Spleen (tissue), 11 donors: ENCODE measurements at regions not wholly inside any gene's neighbourhood (a gene's known extent, or its start where the extent isn't known, plus 50 kb on each side); places are given as distances from the start of the nearest gene placed in this dataset.

Source experiments
- DNase-seq: peaks from one replicate; pipeline ENCODE4 v3.0.0-alpha.2; 2020
- H3K27ac ChIP-seq, 8 donors: fragments of 200-600 bp; sonication (generic) in 7 of 8; 1 replicate in 4 of 8; 2 replicates in 4 of 8; pipeline versions ENCODE4 v1.5.0 to v1.8.0; 2016 to 2021; ENCODE audit warnings: inconsistent platforms in 4 of 8, mild to moderate bottlenecking in 4 of 8, moderate library complexity in 1 of 8
- H3K27me3 ChIP-seq, 7 donors: fragments of 200-600 bp; sonication (generic) in 6 of 7; replicated peaks in 1 of 7; 1 replicate in 4 of 7; 2 replicates in 3 of 7; pipeline versions ENCODE4 v1.5.0 to v1.8.0; 2016 to 2021; ENCODE audit warnings: inconsistent platforms in 3 of 7, mild to moderate bottlenecking in 1 of 7
- H3K36me3 ChIP-seq, 6 donors: fragments of 200-600 bp; sonication (generic) in 5 of 6; 1 replicate in 4 of 6; 2 replicates in 2 of 6; pipeline versions ENCODE4 v1.5.0 to v1.8.0; 2016 to 2021; ENCODE audit warnings: inconsistent platforms in 2 of 6
- H3K4me1 ChIP-seq, 6 donors: fragments of 200-600 bp; sonication (generic) in 5 of 6; 1 replicate in 3 of 6; 2 replicates in 3 of 6; pipeline versions ENCODE4 v1.5.0 to v1.8.0; 2016 to 2021; ENCODE audit warnings: inconsistent platforms in 3 of 6
- H3K4me3 ChIP-seq, 8 donors: fragments of 200-600 bp; sonication (generic) in 7 of 8; 1 replicate in 4 of 8; 2 replicates in 4 of 8; pipeline versions ENCODE4 v1.5.0 to v1.8.0; 2016 to 2021; ENCODE audit warnings: inconsistent platforms in 4 of 8, mild to moderate bottlenecking in 4 of 8, moderate library complexity in 2 of 8
- H3K9me3 ChIP-seq, 8 donors: fragments of 200-600 bp; sonication (generic) in 7 of 8; 1 replicate in 4 of 8; 2 replicates in 4 of 8; pipeline versions ENCODE4 v1.5.0 to v1.8.0; 2016 to 2021; ENCODE audit warnings: inconsistent platforms in 4 of 8
- POLR2A ChIP-seq, 3 donors: fragments of 450-650 bp; IDR thresholded peaks; one replicate each; pipeline ENCODE4 v1.5.1; 2017; ENCODE audit warnings: antibody characterized with exemption in 3 of 3, mild to moderate bottlenecking in 1 of 3
- POLR2AphosphoS5 ChIP-seq, 3 donors: sonication (generic); formaldehyde crosslinking; IDR thresholded peaks; one replicate each; pipeline ENCODE4 v1.5.1; 2017; ENCODE audit warnings: antibody characterized with exemption in 3 of 3
- WGBS, 5 donors: extraction: QIAGEN DNeasy Blood & Tissue Kit in 3 of 5; methylation state at CpG; one replicate each; pipeline versions ENCODE4 v1.1.5 to v1.1.7; 2013 to 2018; 5-methylcytosine and 5-hydroxymethylcytosine counted together
- intact Hi-C: fragments of 100-400 bp; cut with DNase I; formaldehyde crosslinking; loops from one replicate; pipeline ENCODE4 v1.15.0; 2023; ENCODE audit warnings: low total_unique reads
- TF ChIP-seq, protein P1 (sequence below), 11 experiments: fragments of 200-600 bp in 7 of 11; fragments of 450-650 bp in 4 of 11; sonication (generic) in 4 of 11; IDR thresholded peaks in 8 of 11; conservative IDR thresholded peaks in 3 of 11; 1 replicate in 7 of 11; 2 replicates in 4 of 11; pipeline versions ENCODE4 v1.4.0 to v1.8.0; 2016 to 2021; ENCODE audit warnings: antibody characterized with exemption in 11 of 11, inconsistent platforms in 4 of 11, mild to moderate bottlenecking in 1 of 11
- donor health status: healthy with polysubstance abuse.
- donor health status: DM: no; HTN: no; CAD: no; lungs with moderate emphysema.
- donor health status: DM: no; HTN: no; CAD: no.
- donor health status: Bipolar disorder and iron deficiency.
- donor health status: healthy.
- donor health status: DM: no; HTN: no; CAD: no.
- donor health status: DM: yes; HTN: yes; CAD: no.

DNA sequence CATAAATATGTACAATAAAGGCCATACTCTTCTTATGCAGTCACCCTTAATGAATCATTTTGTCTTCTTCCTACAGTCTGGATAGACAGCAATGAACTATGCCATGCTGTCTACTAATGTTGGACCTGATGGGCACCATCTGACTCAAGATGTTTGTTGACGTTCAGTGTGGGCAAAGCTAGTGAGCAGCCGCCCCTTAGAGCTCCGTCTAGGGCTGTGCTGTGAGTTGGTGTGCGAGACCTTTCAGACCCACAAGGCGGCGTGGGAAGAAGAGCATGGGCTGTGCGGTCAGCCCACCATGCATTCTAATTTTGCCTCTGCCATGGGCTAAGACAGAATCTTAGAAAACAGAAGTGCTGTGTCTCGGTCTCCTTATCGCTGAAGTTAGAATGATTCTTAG lies 829.4 kb downstream of the QKI start:
- Histone ChIP-seq H3K27ac (no peak overlapping the region), H3K4me1 (no peaks in the 10 kb centered on the region), H3K27me3 (no peaks in the 10 kb centered on the region), H3K9me3 (no peaks in the 10 kb centered on the region), H3K36me3 (no peaks in the 10 kb centered on the region), H3K4me3 (no peak overlapping the region)
- 93 to 98% (median 95%) methylated on average over 9 of the region's 9 CpGs for WGBS, 5 donors
- intact Hi-C loops = no loop called here
- no peak for DNase-seq
- TF ChIP-seq, protein P1, sequence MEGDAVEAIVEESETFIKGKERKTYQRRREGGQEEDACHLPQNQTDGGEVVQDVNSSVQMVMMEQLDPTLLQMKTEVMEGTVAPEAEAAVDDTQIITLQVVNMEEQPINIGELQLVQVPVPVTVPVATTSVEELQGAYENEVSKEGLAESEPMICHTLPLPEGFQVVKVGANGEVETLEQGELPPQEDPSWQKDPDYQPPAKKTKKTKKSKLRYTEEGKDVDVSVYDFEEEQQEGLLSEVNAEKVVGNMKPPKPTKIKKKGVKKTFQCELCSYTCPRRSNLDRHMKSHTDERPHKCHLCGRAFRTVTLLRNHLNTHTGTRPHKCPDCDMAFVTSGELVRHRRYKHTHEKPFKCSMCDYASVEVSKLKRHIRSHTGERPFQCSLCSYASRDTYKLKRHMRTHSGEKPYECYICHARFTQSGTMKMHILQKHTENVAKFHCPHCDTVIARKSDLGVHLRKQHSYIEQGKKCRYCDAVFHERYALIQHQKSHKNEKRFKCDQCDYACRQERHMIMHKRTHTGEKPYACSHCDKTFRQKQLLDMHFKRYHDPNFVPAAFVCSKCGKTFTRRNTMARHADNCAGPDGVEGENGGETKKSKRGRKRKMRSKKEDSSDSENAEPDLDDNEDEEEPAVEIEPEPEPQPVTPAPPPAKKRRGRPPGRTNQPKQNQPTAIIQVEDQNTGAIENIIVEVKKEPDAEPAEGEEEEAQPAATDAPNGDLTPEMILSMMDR (IDR thresholded peaks at IDR 0.05 in 8 of 11, conservative IDR thresholded peaks at IDR 0.05 in 3 of 11) = no peak
- TF ChIP-seq POLR2AphosphoS5 (IDR thresholded peaks at IDR 0.05) = no peak
- no peak for TF ChIP-seq POLR2A (IDR thresholded peaks at IDR 0.05)

- H3K27me3 ChIP-seq = no peaks in the 10 kb centered on the region
- H3K4me3 ChIP-seq = no peak overlapping the region
- no peaks in the 10 kb centered on the region for H3K9me3 ChIP-seq
- TF ChIP-seq POLR2AphosphoS5 (IDR thresholded peaks at IDR 0.05) = no peak
- TF ChIP-seq POLR2A (IDR thresholded peaks at IDR 0.05) = no peak
- TF ChIP-seq, protein P1 (IDR thresholded peaks at IDR 0.05 in 8 of 11, conservative IDR thresholded peaks at IDR 0.05 in 3 of 11) = no peak
- no peak for DNase-seq
- intact Hi-C loops = no loop called here
- no peak overlapping the region for H3K27ac ChIP-seq
- 66 to 78% (median 70%) methylated on average over 6 of the region's 6 CpGs for WGBS, 5 donors
- H3K36me3 ChIP-seq = no peaks in the 10 kb centered on the region
- H3K4me1 ChIP-seq = no peaks in the 10 kb centered on the region
These were observed 828.6 kb downstream of the QKI start for GRCh38 chr6:164243012-164243610.

DNA sequence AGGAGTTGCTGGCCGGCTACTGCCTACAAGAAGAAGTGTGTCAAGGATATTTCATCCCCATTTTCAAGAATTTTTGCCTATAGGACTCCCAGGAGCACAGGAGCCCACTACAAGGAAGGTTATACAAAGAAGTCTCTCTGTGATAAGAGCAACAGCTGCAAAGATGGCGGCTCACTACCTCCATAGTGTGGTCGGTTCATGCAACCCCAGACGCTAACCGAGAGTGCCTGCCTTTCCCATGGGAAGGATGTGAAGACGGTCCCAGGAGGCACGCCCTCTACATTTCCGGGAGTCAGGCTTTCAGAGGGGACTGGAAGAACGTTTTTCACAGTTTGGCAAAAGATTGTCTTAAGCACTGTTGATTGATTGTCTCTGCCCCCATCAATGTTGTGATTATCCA lies 816.3 kb downstream of the QKI start:
- intact Hi-C loops = no loop called here
- Histone ChIP-seq H3K27me3 (no peaks in the 10 kb centered on the region), H3K27ac (no peak overlapping the region), H3K4me3 (no peak overlapping the region), H3K4me1 (no peaks in the 10 kb centered on the region), H3K9me3 (no peaks in the 10 kb centered on the region), H3K36me3 (no peaks in the 10 kb centered on the region)
- WGBS, 5 donors = 81 to 89% (median 86%) methylated on average over 9 of the region's 9 CpGs
- TF ChIP-seq POLR2AphosphoS5 (IDR thresholded peaks at IDR 0.05) = no peak
- no peak for TF ChIP-seq POLR2A (IDR thresholded peaks at IDR 0.05)
- TF ChIP-seq, protein P1 (IDR thresholded peaks at IDR 0.05 in 8 of 11, conservative IDR thresholded peaks at IDR 0.05 in 3 of 11) = no peak
- no peak for DNase-seq

GRCh38 chr6:164230259-164230658 lies 815.7 kb downstream of the QKI start:
- Histone ChIP-seq H3K9me3 (no peaks in the 10 kb centered on the region), H3K4me3 (no peak overlapping the region), H3K27ac (no peak overlapping the region), H3K36me3 (no peaks in the 10 kb centered on the region), H3K27me3 (no peaks in the 10 kb centered on the region), H3K4me1 (no peaks in the 10 kb centered on the region)
- intact Hi-C loops = no loop called here
- WGBS, 5 donors = 72 to 88% (median 79%) methylated on average over 6 of the region's 6 CpGs
- no peak for DNase-seq
- TF ChIP-seq POLR2A (IDR thresholded peaks at IDR 0.05) (no peak), POLR2AphosphoS5 (IDR thresholded peaks at IDR 0.05) (no peak)
- TF ChIP-seq, protein P1 (IDR thresholded peaks at IDR 0.05 in 8 of 11, conservative IDR thresholded peaks at IDR 0.05 in 3 of 11) = no peak
